ENCODE measurements at regions not wholly inside any gene's neighbourhood (a gene's known extent, or its start where the extent isn't known, plus 50 kb on each side); places are given as distances from the start of the nearest gene placed in this dataset.

- BruUV-seq (replicated peaks) = no TSS peak
- H3K9me2 ChIP-seq (ENCODE audit: insufficient read depth, low read length) = no peaks in the 10 kb centered on the region
- H3K36me3 ChIP-seq (ENCODE audit: insufficient read depth, low read length) = no peaks in the 10 kb centered on the region
- H3K9me3 ChIP-seq (ENCODE audit: low read length) = no peaks in the 10 kb centered on the region
- no peak for TF ChIP-seq EZH2phosphoT487 (IDR thresholded peaks at IDR 0.05; ENCODE audit: borderline replicate concordance, low read depth, low read length)
- TF ChIP-seq CTCF (conservative IDR thresholded peaks at IDR 0.05; ENCODE audit: low read length) = no peak
- no peaks in the 10 kb centered on the region for H3K4me1 ChIP-seq (ENCODE audit: insufficient read depth, low read length, poor library complexity, severe bottlenecking)
- CTCF ChIA-PET (ENCODE audit: unreplicated experiment) = interaction anchor here (0.6 kb wide), 1 partner anchor 949 kb away, joined by 3 read pairs; no protein-coding TSS in a partner anchor
- no peak overlapping the region for H2AFZ ChIP-seq (ENCODE audit: low read length)
- H3K27ac ChIP-seq (ENCODE audit: low read depth, low read length, poor library complexity, severe bottlenecking) = no peak overlapping the region
- no peak overlapping the region for H3K4me3 ChIP-seq (ENCODE audit: low read depth, low read length, poor library complexity, severe bottlenecking)
- H3K4me2 ChIP-seq (ENCODE audit: low read length) = no peak overlapping the region
- H3K79me2 ChIP-seq (ENCODE audit: insufficient read depth, low read depth, low read length) = no peaks in the 10 kb centered on the region
- intact Hi-C loops (cut with micrococcal nuclease; ENCODE audit: unreplicated experiment) = no loop called here
- POLR2A ChIA-PET = no interaction called here
- no peaks in the 10 kb centered on the region for H4K20me1 ChIP-seq (ENCODE audit: insufficient read depth, low read length)
- DNase-seq (ENCODE audit: low spot score) = no peak
Observed at GRCh38 chr4:7139167-7139982, 53.0 kb upstream of the SORCS2 start.

- Histone ChIP-seq H3K36me3 (ENCODE audit: insufficient read depth, low read length) (no peaks in the 10 kb centered on the region), H3K4me2 (ENCODE audit: low read length) (no peak overlapping the region), H3K9me2 (ENCODE audit: insufficient read depth, low read length) (no peaks in the 10 kb centered on the region), H3K27ac (ENCODE audit: low read depth, low read length, poor library complexity, severe bottlenecking) (no peak overlapping the region), H4K20me1 (ENCODE audit: insufficient read depth, low read length) (no peaks in the 10 kb centered on the region), H3K79me2 (ENCODE audit: insufficient read depth, low read depth, low read length) (no peaks in the 10 kb centered on the region), H2AFZ (ENCODE audit: low read length) (no peak overlapping the region), H3K4me3 (ENCODE audit: low read depth, low read length, poor library complexity, severe bottlenecking) (no peak overlapping the region), H3K4me1 (ENCODE audit: insufficient read depth, low read length, poor library complexity, severe bottlenecking) (no peaks in the 10 kb centered on the region), H3K9me3 (ENCODE audit: low read length) (no peaks in the 10 kb centered on the region)
- TF ChIP-seq EZH2phosphoT487 (IDR thresholded peaks at IDR 0.05; ENCODE audit: borderline replicate concordance, low read depth, low read length) (no peak), CTCF (conservative IDR thresholded peaks at IDR 0.05; ENCODE audit: low read length) (no peak)
- ChIA-PET CTCF (ENCODE audit: unreplicated experiment) (no interaction called here), POLR2A (no interaction called here)
- BruUV-seq (replicated peaks) = no TSS peak
- intact Hi-C loops (cut with micrococcal nuclease; ENCODE audit: unreplicated experiment) = no loop called here
- DNase-seq (ENCODE audit: low spot score) = no peak
Observed at GRCh38 chr4:7138223-7139166, 53.8 kb upstream of the SORCS2 start.
